GM21515 (cell line): ENCODE measurements at regions not wholly inside any gene's neighbourhood (a gene's known extent, or its start where the extent isn't known, plus 50 kb on each side); places are given as distances from the start of the nearest gene placed in this dataset.
"Not testable (repeated sequence)": the region's sequence is repeated elsewhere in the genome, so short reads cannot be mapped to it uniquely, and the experiment has no call there.

Experiments
- ATAC-seq: cut with Tn5 transposase; IDR thresholded peaks from one replicate; pipeline ENCODE4 v1.9.1; 2021; ENCODE audit not compliant: unreplicated experiment

DNA sequence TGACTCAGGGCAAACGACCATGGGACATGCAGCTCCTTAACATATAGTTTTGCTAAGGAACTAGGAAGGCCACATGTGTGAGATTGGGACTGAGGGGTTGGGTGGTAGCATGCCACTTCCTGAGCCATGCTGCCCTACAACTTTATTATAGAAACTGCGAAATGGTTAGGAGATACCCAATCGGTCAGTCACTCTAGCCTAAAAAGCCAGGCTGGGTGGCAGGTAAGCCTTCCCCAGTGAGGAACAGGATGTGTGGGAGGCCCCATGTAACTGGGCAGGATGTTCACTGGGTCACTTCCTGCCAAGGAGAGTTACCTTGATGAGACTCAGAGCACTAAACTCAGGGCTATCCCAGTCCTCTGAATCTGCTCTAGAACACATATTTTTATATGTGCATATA is 123.5 kb downstream of the MAP3K7 start:
- ATAC-seq: peak; percentile 46

DNA sequence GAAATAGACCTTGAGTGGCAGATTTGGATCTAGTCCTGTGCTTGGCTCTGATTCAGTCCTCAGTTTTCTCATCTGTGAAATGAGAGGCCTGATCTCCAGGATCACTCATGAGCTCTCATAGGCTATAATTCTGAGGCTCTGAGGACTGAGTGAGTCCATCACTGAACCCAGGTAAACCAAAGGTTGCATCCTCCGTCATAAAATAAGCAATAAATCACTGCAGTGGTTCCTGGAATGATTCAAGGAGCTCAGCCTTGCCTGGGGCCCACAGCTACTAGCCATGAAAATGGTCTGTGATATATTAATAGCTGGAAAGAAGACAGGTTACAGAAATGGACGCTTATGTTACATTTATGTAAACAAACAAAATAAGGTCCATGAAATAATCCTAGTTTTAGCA is 124.8 kb downstream of the MAP3K7 start:
- no peak for ATAC-seq

DNA sequence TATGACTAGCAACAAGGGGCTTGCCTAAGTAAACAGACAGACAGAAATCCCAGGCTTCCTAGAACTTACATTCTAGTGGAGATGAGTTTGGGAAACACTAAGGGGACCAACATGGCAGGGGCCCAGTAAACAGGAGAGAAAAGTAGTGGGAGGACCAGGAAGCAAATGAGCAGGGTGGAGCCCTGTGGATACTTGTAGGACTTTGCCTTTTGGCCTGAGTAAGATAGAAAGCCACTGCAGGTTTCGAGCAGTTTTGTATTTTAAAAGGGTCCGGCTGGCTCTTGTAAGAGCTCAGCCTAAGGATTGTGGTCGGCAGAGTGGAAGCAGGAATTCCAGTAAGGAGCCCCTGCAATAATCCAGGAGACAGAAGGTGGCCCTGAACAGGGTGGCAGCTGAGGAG is 125.5 kb downstream of the MAP3K7 start:
- ATAC-seq: no peak

DNA sequence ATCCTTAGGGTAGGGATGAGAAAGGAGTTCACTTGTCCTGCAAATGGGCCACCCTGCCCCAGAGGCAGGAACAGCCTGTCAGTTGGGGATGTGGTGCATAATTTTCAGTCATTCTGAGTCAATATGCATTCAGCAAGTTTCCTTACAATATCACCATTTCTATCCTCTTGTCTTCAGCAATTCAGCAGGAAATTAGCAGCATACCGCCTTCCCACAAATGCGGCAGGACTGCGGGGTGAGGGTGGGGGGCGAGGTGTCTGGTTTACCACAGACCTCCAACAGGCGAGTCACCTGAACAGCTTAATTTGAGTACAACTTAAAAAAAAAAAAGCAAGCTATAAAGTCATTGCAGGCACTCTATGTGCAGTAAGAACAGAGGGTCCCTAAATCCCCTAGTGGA is 126.8 kb downstream of the MAP3K7 start:
- no peak for ATAC-seq

DNA sequence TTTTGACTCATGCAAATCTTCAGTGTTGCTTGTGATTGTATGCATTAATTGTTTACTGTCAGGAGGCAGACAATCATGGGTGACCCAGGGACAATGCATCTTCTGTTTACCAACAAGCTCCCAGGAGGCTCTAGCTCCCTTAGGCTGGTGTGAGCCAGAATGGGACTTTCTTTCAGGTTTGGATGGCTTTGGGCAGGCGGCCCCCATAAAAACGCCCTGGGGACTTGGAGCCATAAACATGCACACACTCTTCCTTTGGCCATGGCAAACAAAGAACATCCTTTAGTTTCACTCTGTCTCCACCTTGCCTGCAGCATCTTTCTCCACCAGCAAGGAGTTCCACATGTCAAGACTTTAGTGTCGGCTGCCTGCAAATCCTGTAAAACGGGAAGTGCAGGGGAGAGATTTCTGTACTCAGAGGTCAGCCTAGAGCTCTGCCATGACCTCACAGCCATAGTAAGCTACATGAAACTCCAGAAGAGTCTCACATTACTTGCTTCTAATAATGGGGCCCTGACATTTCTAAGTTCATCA is 127.6 kb downstream of the MAP3K7 start:
- ATAC-seq: no peak

DNA sequence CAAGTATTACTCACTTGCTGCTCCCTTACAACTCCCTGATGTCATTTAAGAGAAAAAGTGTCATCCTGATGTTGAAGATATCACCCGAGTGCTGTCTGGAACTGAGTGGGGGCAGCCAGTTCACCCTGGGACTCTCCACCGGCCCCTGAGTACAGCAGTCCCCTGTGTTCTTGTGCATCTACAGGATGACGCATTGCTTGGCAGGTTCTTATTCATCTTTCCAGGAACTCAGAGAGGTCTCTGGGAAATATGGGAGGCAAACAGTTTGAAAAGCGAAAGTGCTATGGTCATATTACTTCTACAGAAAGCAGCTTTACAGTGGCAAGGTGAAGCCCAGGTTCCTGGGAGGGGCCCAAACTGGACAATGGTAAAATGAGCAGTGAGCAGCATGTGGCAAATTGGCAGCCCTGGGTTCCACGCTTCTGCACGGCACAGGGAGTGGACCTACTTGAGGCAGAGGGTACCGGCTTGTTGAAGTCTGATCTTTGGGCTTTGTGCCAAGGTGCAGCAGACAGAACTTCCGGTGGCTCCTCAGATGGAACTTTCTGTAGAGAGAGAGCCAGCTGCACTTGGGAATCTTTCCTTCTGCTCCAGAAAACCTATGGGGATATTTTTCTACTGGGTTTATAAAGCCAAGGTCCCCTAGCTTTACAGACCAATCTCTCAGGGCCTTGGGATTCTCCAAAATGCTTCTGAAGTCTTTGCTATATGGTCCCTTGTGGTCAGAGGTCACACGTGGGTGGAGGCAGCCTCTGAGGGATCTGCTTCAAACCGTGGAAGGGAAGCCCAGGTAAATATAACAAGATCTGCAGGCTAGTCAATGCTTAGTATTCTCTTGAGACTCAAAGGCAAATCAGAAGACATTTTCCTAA is 128.3 kb downstream of the MAP3K7 start:
- ATAC-seq: no peak

DNA sequence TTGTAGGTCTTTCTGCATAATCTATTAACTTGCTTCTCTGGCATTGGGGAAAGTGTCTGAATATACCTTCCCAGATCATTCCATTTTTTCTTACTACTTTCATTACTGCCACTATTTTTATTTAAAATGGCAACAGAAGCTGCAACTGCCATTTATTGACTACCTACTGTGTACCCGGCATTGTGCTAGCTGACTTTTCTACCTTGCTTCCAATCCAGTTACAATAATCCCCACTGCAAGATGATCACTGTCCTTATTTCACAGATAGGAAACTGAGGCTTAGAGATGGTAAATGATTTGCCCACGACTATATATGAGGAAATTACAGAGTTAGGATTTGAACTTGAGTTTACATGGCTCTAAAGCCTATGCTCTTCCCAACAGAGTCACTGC is 129.0 kb downstream of the MAP3K7 start:
- no peak for ATAC-seq

DNA sequence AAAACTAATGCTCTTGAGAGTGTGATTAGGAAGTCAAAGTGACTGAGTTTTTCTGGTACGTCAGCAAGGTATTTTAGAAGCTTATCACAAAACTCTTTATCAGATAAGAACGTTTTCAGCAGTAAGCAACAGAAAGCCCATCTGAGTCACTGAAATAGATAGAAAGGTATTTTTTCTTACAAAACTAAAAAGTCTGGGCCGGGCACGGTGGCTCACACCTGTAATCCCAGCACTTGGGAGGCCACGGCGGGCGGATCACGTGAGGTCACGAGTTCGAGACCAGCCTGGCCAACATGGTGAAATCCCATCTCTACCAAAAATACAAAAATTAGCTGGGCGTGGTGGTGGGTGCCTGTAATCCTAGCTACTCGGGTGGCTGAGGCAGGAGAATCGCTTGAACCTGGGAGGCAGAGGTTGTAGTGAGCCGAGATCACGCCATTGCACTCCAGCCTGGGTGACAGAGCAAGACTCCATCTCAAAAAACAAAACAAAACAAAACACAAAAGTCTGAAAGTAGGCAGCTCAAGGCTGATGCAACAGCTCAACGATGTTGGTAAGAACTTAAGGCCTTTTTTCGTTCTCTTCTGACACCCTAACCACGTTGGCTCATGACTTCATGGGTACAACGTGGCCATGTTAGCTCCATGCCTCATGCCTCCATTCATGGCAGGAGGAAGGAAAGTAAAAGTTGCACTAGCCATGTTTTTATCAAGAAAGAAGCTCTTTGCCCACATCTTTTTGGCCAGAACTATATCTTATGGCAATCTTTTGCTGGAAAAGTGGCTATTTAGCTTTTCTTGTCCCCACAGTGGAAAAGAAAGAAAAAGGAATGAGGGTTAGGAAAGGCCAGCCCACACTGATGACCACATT is 129.6 kb downstream of the MAP3K7 start:
- not testable (repeated sequence) for ATAC-seq

DNA sequence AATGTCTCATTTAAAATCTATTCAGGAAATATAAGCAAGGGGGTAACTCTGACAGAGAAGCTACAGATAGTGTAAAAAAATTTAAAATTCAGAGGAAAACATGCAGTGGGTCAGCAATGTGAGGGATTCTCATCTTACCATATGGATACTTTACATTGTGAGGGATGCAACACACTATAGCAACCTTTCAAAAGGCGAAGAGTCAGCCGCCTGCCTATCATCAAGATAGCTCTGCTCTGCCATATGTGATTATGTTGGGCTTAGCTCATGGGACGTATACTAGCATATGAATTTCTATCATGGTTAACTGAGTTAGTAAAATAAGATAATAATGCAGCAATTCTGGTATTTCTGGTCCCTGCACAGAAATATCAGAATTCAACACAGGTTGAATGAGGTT is 130.9 kb downstream of the MAP3K7 start:
- ATAC-seq: no peak

DNA sequence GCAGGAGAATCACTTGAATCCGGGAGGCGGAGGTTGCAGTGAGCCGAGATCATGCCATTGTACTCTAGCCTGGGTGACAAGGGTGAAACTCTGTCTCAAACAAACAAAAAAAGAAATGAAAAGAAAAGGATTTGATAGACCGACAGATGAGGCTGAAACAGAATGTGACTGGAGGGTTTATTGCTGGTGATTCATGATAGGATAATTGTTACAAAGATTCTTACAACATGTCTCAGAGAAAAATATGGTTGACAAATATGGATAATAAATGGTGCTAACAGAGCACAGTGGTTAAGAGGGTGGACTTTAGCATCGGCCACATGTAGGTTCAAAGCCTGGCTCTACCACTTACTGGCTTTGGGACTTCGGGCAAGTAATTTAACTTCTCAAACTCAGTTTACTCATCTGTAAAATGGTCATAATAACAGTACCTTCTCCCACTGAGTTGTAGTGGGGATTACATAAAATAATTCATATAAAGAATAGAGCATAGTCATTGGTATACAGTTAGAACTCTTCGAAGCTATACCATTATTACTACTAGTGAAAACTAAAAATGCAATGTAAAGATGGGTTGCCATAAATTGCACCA is 131.9 kb downstream of the MAP3K7 start:
- no peak for ATAC-seq

DNA sequence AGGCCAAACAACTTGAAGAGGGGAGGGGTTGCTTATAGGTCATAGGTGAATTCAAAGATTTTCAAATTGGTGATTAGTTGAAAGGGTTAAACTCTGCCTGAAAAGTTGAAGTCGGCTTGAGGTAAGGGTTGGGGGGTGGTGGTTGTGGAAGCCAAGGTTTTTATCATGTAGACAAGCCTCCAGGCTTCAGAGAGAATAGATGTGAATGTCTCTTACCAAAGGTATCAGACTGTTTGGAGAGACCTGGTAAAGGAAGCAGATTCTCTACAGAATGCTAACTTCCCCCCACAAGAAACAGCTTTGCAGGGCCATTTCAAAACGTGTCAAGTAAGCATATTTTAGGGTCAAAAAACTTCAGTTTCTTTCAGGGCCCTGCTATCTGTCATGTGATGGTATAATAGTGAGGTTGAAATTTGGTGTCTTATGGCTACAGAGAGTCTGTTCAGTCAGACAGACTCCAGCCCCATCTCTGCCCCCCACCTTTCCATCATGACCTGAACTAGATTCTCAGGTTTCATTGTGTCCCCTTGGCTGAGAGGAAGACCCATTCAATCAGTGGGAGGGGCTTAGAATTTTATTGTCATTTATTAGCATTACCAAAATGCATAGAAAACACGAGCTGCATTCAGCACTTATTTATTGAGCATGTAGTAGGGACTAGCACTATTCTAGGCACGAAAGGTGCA is 136.5 kb downstream of the MAP3K7 start:
- ATAC-seq: no peak

DNA sequence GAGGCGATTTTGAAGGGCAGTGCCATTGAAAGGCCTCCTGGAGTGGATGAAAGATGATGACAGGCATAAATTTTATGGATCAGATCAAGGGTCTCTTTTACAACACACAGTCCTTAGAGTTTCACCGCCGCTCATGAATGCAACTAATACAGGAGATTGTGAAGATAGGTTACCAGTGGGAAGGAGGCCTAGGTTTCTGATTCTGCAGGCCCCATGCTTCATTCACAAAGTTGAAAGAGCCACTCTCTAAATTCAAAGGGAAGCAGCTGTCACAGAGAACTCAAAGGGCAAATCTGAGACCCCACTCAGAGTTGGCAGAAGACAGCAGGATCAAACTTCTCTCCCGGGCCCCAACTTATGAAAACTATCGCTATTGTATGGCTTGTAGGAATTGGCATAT is 137.6 kb downstream of the MAP3K7 start:
- no peak for ATAC-seq

DNA sequence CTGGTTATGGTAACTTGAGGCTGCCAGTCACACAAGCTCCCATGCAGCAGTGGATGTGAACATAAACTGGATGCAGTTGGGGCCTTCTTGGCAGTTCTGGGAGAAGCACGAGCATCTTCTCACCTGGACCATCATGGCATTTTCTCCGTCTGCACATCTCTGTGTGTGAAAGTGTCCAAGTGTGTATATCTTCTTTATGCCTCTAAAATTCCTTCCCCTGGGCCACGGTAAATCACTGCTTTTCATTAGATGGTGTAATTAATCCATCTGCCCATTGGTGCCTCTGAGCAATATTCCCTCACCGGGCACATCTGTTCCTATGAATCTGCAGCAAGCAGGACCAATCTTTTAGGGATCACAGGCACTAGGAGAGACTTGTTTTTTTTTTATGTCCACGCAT is 138.0 kb downstream of the MAP3K7 start:
- no peak for ATAC-seq

DNA sequence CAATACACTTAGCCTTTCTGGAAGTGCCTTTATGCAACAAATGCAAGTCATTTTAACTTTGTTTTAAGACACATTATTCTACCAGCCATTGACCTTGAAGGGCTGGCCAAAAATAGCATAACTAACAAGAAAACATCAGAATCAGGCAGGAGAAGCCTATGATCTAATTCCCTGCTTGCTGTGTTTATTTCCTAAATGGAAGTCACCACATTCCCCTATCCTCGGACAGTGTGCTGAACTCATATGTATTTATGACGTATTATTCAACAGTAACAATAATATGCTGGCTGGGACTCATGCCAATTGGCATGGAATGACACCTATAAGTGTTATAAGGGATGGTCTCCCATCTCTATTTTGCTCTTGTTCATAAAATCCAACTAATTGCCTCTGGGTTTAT is 140.7 kb downstream of the MAP3K7 start:
- ATAC-seq: no peak

DNA sequence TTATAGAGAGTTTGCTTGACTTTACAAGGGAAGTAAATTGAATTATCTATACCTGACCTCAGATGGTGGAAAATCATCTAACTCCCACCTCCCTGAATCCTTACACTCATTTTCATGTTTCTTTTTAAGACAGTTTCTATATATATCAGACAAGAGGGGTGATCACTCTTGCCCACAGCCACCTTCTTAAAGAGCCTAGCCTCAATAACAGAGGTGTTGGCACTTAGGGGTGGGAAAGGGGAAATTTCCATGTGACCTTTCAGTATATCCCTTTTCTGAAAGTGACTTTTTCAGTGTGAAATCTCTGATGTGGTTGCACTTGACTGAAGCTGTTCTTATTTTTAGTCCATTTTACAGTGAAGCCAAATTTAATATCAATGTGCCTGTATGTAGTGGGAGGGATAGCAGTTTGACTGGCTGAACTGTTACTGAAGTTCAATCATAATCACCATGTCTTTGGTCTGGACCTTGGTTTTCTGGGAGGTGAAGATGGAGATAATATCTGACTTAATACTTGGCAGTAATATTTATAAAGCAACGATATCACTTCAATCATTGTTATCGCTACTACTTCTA is 141.3 kb downstream of the MAP3K7 start:
- no peak for ATAC-seq

DNA sequence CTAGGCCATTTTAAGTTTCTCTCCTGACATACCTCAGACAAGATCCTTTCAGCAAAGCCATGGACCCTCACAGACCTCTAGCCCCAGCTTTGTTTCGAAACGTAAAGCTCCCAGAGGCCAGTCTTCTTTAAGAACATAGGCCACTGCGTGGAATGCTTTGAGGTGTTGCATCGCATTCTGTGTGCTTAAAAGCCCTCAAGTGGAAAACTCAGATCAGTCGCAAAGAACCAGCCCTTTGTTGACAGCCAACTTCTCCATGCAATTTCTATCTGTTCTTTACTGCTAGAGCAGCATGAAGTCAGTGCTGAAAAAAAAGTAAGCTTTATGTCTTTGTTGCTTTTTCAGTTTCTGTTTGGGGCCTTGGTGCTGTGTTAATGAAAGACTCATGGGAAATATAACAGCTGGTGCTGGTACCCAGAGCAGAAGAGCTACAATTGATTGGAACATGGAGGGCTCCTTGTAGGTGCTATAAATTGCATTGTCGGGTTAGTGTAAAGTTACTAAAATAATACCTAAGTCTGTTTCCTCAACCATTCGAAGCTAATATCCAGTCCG is 142.6 kb downstream of the MAP3K7 start:
- no peak for ATAC-seq

DNA sequence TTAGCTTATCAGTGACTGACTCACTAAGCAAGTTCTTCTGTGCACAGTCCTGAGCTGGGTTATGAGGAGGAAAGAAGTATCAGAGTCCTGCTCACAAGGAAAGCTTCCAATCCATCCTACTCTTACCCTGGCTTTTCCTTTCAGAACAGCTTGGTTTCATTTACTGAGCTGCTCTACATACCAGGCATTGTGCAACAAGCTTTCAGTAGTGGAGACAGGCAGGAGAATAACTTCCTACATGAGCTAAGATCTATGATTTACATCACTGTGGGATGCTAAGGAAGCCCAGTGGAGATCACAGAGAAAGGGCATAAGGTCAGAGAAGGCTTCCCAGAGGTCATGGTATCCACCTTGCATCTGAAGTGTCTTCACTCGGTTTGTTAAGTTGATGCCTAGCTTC is 144.5 kb downstream of the MAP3K7 start:
- ATAC-seq: no peak

DNA sequence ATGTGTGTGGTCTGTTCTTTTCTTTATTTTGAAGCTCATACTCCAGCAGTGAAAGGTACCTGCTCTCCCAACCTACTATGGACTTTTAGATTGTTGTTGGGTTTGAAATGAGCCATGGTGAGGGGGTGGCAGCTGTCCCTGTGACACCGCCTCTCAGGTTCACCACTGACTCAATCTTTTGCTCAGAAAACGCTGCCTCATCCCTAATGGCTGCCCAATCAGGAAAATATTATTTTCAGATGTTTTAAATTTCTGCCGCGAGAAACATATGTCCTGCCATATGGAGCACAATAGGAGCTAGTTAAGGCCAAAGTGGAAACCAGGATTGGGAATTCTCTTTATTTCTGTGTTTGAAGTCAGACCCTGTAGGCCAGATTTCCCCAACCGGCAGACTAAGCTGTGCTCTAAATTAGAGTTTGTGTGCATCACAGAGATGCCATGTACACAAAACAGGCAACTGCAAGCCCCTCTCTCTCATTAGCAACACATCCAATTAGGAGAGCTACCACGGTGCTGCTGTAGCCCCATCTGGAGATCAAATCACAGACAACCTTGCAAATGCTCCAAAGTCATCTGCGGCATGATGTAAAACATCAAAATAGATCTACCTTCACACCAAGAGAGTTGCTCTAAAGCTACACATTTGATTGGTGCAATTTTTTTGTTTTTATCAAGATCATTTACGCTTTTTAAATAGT is 144.1 kb upstream of the BACH2 start:
- ATAC-seq: no peak

DNA sequence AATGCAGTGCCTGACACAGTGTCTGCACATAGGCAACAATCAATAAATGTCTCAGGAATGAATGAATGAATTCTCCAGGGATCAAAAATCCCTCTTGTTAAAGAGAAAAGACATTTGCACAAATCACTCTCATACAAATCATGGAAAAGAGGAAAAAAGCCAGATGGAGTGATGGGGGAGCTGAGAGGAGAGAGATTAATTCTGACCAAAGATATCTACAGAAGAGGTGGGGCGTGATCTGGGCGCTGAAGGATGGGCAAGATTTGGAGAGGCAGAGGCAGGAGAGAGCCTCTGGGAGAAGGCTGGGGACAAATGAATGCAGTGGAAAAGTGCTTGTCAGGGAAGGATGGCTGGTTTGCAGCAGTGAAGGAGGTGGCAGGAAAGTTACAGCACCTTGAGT is 142.9 kb upstream of the BACH2 start:
- ATAC-seq: no peak

DNA sequence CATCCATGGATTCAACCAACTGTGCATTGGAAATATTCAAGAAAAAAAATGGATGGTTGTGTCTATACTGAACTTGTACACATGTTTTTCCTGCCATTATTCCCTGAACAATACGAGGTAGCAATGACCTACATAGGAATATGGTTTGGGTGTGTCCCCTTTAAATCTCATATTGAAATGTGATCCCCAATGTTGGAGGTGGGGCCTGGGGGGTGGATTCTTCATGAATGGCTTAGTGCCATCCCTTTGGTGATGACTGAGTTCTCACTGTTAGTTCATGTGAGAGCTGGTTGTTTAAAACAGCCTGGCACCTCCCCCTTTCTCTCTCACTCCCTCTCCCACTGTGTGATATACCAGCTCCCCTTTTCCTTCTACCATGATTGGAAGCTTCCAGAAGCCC is 139.8 kb upstream of the BACH2 start:
- ATAC-seq: no peak
